Lung (tissue), 11 donors: ENCODE measurements at regions not wholly inside any gene's neighbourhood (a gene's known extent, or its start where the extent isn't known, plus 50 kb on each side); places are given as distances from the start of the nearest gene placed in this dataset.

Experiments used
- ATAC-seq: fragments of 200-7000 bp; cut with Tn5 transposase; one replicate; pipeline ENCODE4 v1.9.1; 2020; ENCODE audit warnings: moderate number of reproducible peaks; ENCODE audit not compliant: insufficient read depth, low FRiP score
- DNase-seq, 3 donors: peaks; one replicate each; pipeline ENCODE4 v3.0.0-alpha.2; 2013 to 2017
- H3K27ac ChIP-seq, 2 donors: one replicate each; pipeline ENCODE4 v1.5.1; 2013; ENCODE audit warnings: mild to moderate bottlenecking in 2 of 2, moderate library complexity in 2 of 2, control low read depth in 1 of 2, inconsistent platforms in 1 of 2, low read depth in 1 of 2, low read length in 1 of 2
- H3K27me3 ChIP-seq, 3 donors: one replicate each; pipeline ENCODE4 v1.5.1; 2013; ENCODE audit warnings: low read length in 2 of 3; ENCODE audit not compliant: control insufficient read depth in 3 of 3, insufficient read depth in 3 of 3
- H3K36me3 ChIP-seq, 4 donors: one replicate each; pipeline ENCODE4 v1.5.1; 2013; ENCODE audit warnings: low read length in 4 of 4, mild to moderate bottlenecking in 1 of 4, moderate library complexity in 1 of 4; ENCODE audit not compliant: control insufficient read depth in 4 of 4, insufficient read depth in 4 of 4
- H3K4me1 ChIP-seq, 5 donors: one replicate each; pipeline ENCODE4 v1.5.1; 2013; ENCODE audit warnings: low read length in 5 of 5, mild to moderate bottlenecking in 2 of 5, moderate library complexity in 1 of 5; ENCODE audit not compliant: control insufficient read depth in 5 of 5, insufficient read depth in 5 of 5
- H3K4me3 ChIP-seq: one replicate; pipeline ENCODE4 v1.5.1; 2013; ENCODE audit warnings: mild to moderate bottlenecking, control low read depth, moderate library complexity
- H3K9ac ChIP-seq, 2 donors: one replicate each; pipeline ENCODE4 v1.5.1; 2013; ENCODE audit warnings: low read length in 2 of 2, control low read depth in 1 of 2; ENCODE audit not compliant: insufficient read depth in 1 of 2
- H3K9me3 ChIP-seq, 4 donors: one replicate each; pipeline ENCODE4 v1.5.1; 2013; ENCODE audit warnings: low read length in 3 of 4, mild to moderate bottlenecking in 1 of 4, moderate library complexity in 1 of 4; ENCODE audit not compliant: control insufficient read depth in 4 of 4, insufficient read depth in 3 of 4
- CTCF ChIP-seq: IDR thresholded peaks from 2 replicates; pipeline ENCODE4 v1.5.1; 2012; ENCODE audit warnings: mild to moderate bottlenecking; ENCODE audit errors: control extremely low read depth, extremely low read depth
- WGBS, 2 donors: extraction: QIAGEN DNeasy Blood & Tissue Kit; methylation state at CpG; one replicate each; pipeline ENCODE4 v1.1.7; 2013; 5-methylcytosine and 5-hydroxymethylcytosine counted together
- donor health status: control.
- donor health status: control.
- donor health status: Bipolar disorder and iron deficiency.
- donor health status: healthy.
- donor health status: DM: yes; HTN: yes; CAD: no.

DNA sequence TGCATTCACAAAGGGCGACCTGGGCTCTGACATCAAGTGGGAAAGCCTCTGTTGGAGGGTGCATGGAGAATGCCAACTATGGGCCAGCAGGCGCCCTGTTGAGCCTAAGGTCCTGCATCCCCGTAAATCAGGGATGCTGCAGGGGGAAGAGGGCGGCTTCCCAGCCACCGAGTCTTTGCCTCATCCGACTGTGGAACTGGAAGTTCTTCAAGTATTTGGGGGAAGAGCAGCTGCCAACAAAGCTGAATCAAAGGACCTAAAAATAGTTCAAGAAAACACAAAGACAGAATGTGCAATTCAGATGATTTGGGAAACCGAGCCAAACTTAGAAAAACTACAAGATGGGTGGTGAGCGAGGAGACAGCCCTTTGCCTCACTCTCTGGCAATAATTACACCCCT is 281.1 kb upstream of the MGAT5 start:
- no peak overlapping the region for H3K4me3 ChIP-seq
- no peak overlapping the region for H3K9ac ChIP-seq
- H3K36me3 ChIP-seq: no peaks in the 10 kb centered on the region
- no peak for TF ChIP-seq CTCF
- H3K27me3 ChIP-seq: no peaks in the 10 kb centered on the region
- H3K27ac ChIP-seq: no peak overlapping the region
- WGBS, 2 donors: 77 to 84% methylated on average over 8 of the region's 8 CpGs
- peaks cover 0 to 4% (median 0%) of the 10 kb centered on the region in 4 donors for H3K9me3 ChIP-seq
- DNase-seq (no peak), ATAC-seq (peak; percentile 42)
- no peaks in the 10 kb centered on the region for H3K4me1 ChIP-seq

- Histone ChIP-seq H3K36me3 (no peaks in the 10 kb centered on the region), H3K27ac (no peak overlapping the region), H3K9ac (no peak overlapping the region), H3K4me1 (no peaks in the 10 kb centered on the region), H3K4me3 (no peak overlapping the region), H3K9me3 (peaks cover 0 to 4% (median 0%) of the 10 kb centered on the region in 4 donors), H3K27me3 (no peaks in the 10 kb centered on the region)
- DNase-seq (no peak), ATAC-seq (no peak)
- 97% methylated on average over 1 of the region's 1 CpG for WGBS, 2 donors
- TF ChIP-seq CTCF: no peak
Measured at GRCh38 chr2:133974353-133974752, 279.5 kb upstream of the MGAT5 start.

DNA sequence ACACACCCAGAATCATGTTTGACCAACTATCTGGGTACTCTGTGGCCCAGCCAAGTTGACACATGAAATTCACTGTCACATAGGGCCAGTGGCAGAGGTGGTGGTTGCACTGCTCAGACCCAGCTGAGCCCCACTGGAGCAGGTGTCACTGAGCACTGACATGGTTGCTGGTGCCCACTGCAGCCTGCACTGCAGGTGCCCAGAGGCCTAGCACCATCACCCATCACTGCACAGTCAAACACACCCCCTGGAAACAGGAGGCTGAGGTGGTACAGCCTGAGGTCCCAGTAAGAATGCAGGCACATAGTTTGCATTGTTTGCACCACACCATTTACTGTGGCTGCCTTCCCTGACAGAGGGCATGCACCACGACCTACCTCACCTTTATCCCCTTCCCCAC is 278.7 kb upstream of the MGAT5 start:
- no peaks in the 10 kb centered on the region for H3K36me3 ChIP-seq
- no peak overlapping the region for H3K27ac ChIP-seq
- peaks cover 0 to 4% (median 0%) of the 10 kb centered on the region in 4 donors for H3K9me3 ChIP-seq
- TF ChIP-seq CTCF: no peak
- ATAC-seq (no peak), DNase-seq (no peak)
- H3K9ac ChIP-seq: no peak overlapping the region
- WGBS, 2 donors: 0 to 76% methylated on average over 1 of the region's 1 CpG
- H3K27me3 ChIP-seq: no peaks in the 10 kb centered on the region
- no peaks in the 10 kb centered on the region for H3K4me1 ChIP-seq
- no peak overlapping the region for H3K4me3 ChIP-seq

DNA sequence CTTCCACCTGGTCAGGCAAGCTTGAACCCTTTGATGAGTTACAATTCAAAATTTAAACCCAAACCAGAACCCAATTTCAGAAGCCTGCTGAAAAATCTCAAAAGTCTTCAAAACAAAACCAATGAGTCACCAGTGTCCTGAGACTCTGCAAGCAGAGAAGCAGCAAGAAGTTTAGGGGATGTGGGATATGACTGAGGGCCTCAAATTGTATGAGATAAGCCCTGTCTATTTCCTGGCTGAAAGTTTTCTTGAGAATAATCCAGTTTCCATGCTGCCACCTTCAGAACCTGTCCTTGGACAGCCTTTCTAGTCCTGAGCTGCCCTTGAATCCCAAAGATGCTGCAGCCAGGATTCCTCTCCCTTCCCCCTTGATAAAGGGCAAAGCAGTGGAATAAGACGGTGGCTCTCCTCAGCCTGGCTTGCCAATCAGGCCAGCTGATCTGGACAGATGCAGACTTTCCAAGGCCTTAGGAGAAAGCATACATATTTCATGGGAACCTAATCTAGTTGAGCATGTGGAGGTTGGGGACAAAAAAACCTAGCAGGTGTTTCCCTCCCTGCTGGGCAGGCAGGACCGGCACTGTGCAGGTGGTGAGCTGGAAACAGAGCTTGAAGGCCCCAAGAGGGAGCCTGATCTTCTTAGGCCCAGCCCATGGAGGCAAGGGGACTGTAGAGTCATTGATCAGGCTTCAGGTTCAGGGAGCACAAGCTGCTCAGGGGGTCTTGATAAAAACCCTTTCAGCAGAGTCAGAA is 278.0 kb upstream of the MGAT5 start:
- DNase-seq: no peak
- H3K9ac ChIP-seq: no peak overlapping the region
- no peaks in the 10 kb centered on the region for H3K36me3 ChIP-seq
- no peaks in the 10 kb centered on the region for H3K4me1 ChIP-seq
- H3K27ac ChIP-seq: no peak overlapping the region
- H3K9me3 ChIP-seq: peaks cover 0 to 4% (median 0%) of the 10 kb centered on the region in 4 donors
- H3K27me3 ChIP-seq: no peaks in the 10 kb centered on the region
- WGBS, 2 donors: 37 to 48% methylated on average over 2 of the region's 2 CpGs
- no peak for TF ChIP-seq CTCF
- no peak for ATAC-seq
- no peak overlapping the region for H3K4me3 ChIP-seq
